H1 (cell line): ENCODE measurements at regions not wholly inside any gene's neighbourhood (a gene's known extent, or its start where the extent isn't known, plus 50 kb on each side); places are given as distances from the start of the nearest gene placed in this dataset.
"Not testable (repeated sequence)": the region's sequence is repeated elsewhere in the genome, so short reads cannot be mapped to it uniquely, and the experiment has no call there.

ENCODE experiments used
- CHD2 ChIP-seq: IDR thresholded peaks from 2 replicates; pipeline ENCODE4 v1.6.1; 2012; ENCODE audit warnings: low read length, improper control_type of control experiment
- CTCF ChIP-seq, 3 experiments: IDR thresholded peaks; 1 replicate in 2 of 3; 2 replicates in 1 of 3; pipeline versions ENCODE4 v1.5.1 to v1.6.1; 2011; ENCODE audit warnings: low read length in 3 of 3, mild to moderate bottlenecking in 3 of 3, inconsistent platforms in 2 of 3, low read depth in 1 of 3, moderate library complexity in 1 of 3; ENCODE audit not compliant: insufficient read depth in 1 of 3; ENCODE audit errors: control extremely low read depth in 1 of 3
- POLR2A ChIP-seq, 2 experiments: IDR thresholded peaks; 1 replicate in 1 of 2; 2 replicates in 1 of 2; pipeline ENCODE4 v1.6.1; 2011; ENCODE audit warnings: low read depth in 2 of 2, low read length in 2 of 2, mild to moderate bottlenecking in 2 of 2; ENCODE audit errors: control extremely low read depth in 1 of 2
- POLR2AphosphoS5 ChIP-seq: IDR thresholded peaks from 2 replicates; pipeline ENCODE4 v1.6.1; 2011; ENCODE audit warnings: low read depth, low read length

- TF ChIP-seq CTCF (IDR thresholded peaks at IDR 0.05; ENCODE audit: control extremely low read depth in 1 of 3, insufficient read depth in 1 of 3, low read depth in 1 of 3, low read length in 3 of 3); POLR2AphosphoS5; POLR2A (IDR thresholded peaks at IDR 0.05; ENCODE audit: control extremely low read depth in 1 of 2, low read depth in 2 of 2, low read length in 2 of 2); CHD2: not testable (repeated sequence)
Measured at GRCh38 chr9:107818503-107818829, 328.9 kb upstream of the KLF4 start.
